Ishikawa (cell line): ENCODE measurements at regions not wholly inside any gene's neighbourhood (a gene's known extent, or its start where the extent isn't known, plus 50 kb on each side); places are given as distances from the start of the nearest gene placed in this dataset.

Experiments used
- CREB1 ChIP-seq: IDR thresholded peaks from 2 replicates; pipeline ENCODE4 v1.6.1; 2012; ENCODE audit warnings: low read depth
- EGR1 ChIP-seq: IDR thresholded peaks from 2 replicates; pipeline ENCODE4 v1.6.1; 2012
- EP300 ChIP-seq: IDR thresholded peaks from 2 replicates; pipeline ENCODE4 v1.6.1; 2012; ENCODE audit warnings: borderline replicate concordance
- FOXM1 ChIP-seq: IDR thresholded peaks from 2 replicates; pipeline ENCODE4 v1.6.1; 2012; ENCODE audit warnings: low read depth, borderline replicate concordance
- TAF1 ChIP-seq: IDR thresholded peaks from 2 replicates; pipeline ENCODE4 v1.6.1; 2012; ENCODE audit warnings: low read depth, mild to moderate bottlenecking
- YY1 ChIP-seq: IDR thresholded peaks from 2 replicates; pipeline ENCODE4 v1.6.1; 2012; ENCODE audit warnings: low read depth
- TF ChIP-seq, protein P1 (sequence below): IDR thresholded peaks from 2 replicates; pipeline ENCODE4 v1.6.1; 2012
- TF ChIP-seq, protein P2 (sequence below): IDR thresholded peaks from 2 replicates; pipeline ENCODE4 v1.6.1; 2012
- TF ChIP-seq, protein P3 (sequence below): IDR thresholded peaks from 2 replicates; pipeline ENCODE4 v1.6.1; 2012; ENCODE audit warnings: low read depth, mild to moderate bottlenecking

DNA sequence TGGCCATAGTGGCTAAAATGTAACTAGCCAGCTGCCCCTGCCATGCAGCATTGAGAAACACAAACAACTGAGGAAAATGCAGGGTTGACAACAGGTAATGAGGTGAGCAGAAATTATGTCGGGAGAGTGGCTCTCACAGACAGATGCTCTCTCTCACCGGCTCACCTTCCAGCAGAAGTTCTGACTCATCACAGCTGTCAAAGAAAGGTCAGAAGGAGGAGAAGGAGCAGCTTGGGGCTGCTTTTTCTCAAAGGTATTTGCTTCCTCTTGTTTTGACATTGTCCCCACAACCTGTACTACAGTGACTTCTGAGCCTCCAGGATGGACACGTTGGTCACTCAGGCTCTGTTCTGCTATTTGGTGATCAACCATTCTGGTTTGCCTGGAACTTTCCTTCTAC lies 190.5 kb upstream of the HEY2 start:
- no peak for TF ChIP-seq TAF1
- no peak for TF ChIP-seq EGR1
- TF ChIP-seq, protein P1, sequence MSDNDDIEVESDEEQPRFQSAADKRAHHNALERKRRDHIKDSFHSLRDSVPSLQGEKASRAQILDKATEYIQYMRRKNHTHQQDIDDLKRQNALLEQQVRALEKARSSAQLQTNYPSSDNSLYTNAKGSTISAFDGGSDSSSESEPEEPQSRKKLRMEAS = no peak
- TF ChIP-seq FOXM1 = no peak
- no peak for TF ChIP-seq YY1
- TF ChIP-seq EP300 = no peak
- no peak for TF ChIP-seq CREB1
- TF ChIP-seq, protein P2, sequence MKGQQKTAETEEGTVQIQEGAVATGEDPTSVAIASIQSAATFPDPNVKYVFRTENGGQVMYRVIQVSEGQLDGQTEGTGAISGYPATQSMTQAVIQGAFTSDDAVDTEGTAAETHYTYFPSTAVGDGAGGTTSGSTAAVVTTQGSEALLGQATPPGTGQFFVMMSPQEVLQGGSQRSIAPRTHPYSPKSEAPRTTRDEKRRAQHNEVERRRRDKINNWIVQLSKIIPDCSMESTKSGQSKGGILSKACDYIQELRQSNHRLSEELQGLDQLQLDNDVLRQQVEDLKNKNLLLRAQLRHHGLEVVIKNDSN = no peak
- TF ChIP-seq, protein P3, sequence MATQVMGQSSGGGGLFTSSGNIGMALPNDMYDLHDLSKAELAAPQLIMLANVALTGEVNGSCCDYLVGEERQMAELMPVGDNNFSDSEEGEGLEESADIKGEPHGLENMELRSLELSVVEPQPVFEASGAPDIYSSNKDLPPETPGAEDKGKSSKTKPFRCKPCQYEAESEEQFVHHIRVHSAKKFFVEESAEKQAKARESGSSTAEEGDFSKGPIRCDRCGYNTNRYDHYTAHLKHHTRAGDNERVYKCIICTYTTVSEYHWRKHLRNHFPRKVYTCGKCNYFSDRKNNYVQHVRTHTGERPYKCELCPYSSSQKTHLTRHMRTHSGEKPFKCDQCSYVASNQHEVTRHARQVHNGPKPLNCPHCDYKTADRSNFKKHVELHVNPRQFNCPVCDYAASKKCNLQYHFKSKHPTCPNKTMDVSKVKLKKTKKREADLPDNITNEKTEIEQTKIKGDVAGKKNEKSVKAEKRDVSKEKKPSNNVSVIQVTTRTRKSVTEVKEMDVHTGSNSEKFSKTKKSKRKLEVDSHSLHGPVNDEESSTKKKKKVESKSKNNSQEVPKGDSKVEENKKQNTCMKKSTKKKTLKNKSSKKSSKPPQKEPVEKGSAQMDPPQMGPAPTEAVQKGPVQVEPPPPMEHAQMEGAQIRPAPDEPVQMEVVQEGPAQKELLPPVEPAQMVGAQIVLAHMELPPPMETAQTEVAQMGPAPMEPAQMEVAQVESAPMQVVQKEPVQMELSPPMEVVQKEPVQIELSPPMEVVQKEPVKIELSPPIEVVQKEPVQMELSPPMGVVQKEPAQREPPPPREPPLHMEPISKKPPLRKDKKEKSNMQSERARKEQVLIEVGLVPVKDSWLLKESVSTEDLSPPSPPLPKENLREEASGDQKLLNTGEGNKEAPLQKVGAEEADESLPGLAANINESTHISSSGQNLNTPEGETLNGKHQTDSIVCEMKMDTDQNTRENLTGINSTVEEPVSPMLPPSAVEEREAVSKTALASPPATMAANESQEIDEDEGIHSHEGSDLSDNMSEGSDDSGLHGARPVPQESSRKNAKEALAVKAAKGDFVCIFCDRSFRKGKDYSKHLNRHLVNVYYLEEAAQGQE = no peak
